ENCODE measurements at regions not wholly inside any gene's neighbourhood (a gene's known extent, or its start where the extent isn't known, plus 50 kb on each side); places are given as distances from the start of the nearest gene placed in this dataset.

- no peaks in the 10 kb centered on the region for H3K27me3 ChIP-seq (ENCODE audit: insufficient read depth, low read depth)
- H3K79me2 ChIP-seq (ENCODE audit: insufficient read depth, low read depth) = no peaks in the 10 kb centered on the region
- no peak overlapping the region for H3K9ac ChIP-seq
- H3K36me3 ChIP-seq (ENCODE audit: insufficient read depth) = no peaks in the 10 kb centered on the region
- no peak for TF ChIP-seq CTCF (conservative IDR thresholded peaks at IDR 0.05; ENCODE audit: low read depth, low read length)
- no peaks in the 10 kb centered on the region for H4K20me1 ChIP-seq (ENCODE audit: insufficient read depth)
- H3K4me1 ChIP-seq (ENCODE audit: low read depth, poor library complexity, severe bottlenecking) = no peaks in the 10 kb centered on the region
- no peak overlapping the region for H3K27ac ChIP-seq
- no peak overlapping the region for H3K4me2 ChIP-seq
- H3K4me3 ChIP-seq (IDR thresholded peaks at IDR 0.05; ENCODE audit: insufficient read depth, low read depth, low read length) = no peak overlapping the region
- H2AFZ ChIP-seq (ENCODE audit: low read depth) = no peak overlapping the region
These were observed 134.7 kb upstream of the CDYL start for GRCh38 chr6:4641461-4641860.

- Histone ChIP-seq H2AFZ (ENCODE audit: low read depth) (no peak overlapping the region), H3K27ac (no peak overlapping the region), H3K4me2 (no peak overlapping the region)
These were observed 136.1 kb upstream of the CDYL start for GRCh38 chr6:4640139-4640538.

GRCh38 chr6:4638641-4639040 is 137.6 kb upstream of the CDYL start:
- Histone ChIP-seq H3K4me2 (no peak overlapping the region), H3K27me3 (ENCODE audit: insufficient read depth, low read depth) (no peaks in the 10 kb centered on the region)

More at GRCh38 chr6:4640139-4640538, 136.1 kb upstream of the CDYL start:
- Histone ChIP-seq H3K4me3 (IDR thresholded peaks at IDR 0.05; ENCODE audit: insufficient read depth, low read depth, low read length) (no peak overlapping the region), H3K79me2 (ENCODE audit: insufficient read depth, low read depth) (no peaks in the 10 kb centered on the region), H3K27me3 (ENCODE audit: insufficient read depth, low read depth) (no peaks in the 10 kb centered on the region), H3K9ac (no peak overlapping the region), H3K4me1 (ENCODE audit: low read depth, poor library complexity, severe bottlenecking) (no peaks in the 10 kb centered on the region), H3K36me3 (ENCODE audit: insufficient read depth) (no peaks in the 10 kb centered on the region), H4K20me1 (ENCODE audit: insufficient read depth) (no peaks in the 10 kb centered on the region)
- TF ChIP-seq CTCF (conservative IDR thresholded peaks at IDR 0.05; ENCODE audit: low read depth, low read length) = no peak

GRCh38 chr6:4637691-4638433 is 138.3 kb upstream of the CDYL start:
- no peak overlapping the region for H3K27ac ChIP-seq
- TF ChIP-seq CTCF (conservative IDR thresholded peaks at IDR 0.05; ENCODE audit: low read depth, low read length) = no peak
- no peak overlapping the region for H2AFZ ChIP-seq (ENCODE audit: low read depth)
- H3K36me3 ChIP-seq (ENCODE audit: insufficient read depth) = no peaks in the 10 kb centered on the region
- no peak overlapping the region for H3K9ac ChIP-seq
- no peaks in the 10 kb centered on the region for H3K79me2 ChIP-seq (ENCODE audit: insufficient read depth, low read depth)
- no peak overlapping the region for H3K4me2 ChIP-seq
- H3K4me1 ChIP-seq (ENCODE audit: low read depth, poor library complexity, severe bottlenecking) = no peaks in the 10 kb centered on the region
- no peak overlapping the region for H3K4me3 ChIP-seq (IDR thresholded peaks at IDR 0.05; ENCODE audit: insufficient read depth, low read depth, low read length)
- H4K20me1 ChIP-seq (ENCODE audit: insufficient read depth) = no peaks in the 10 kb centered on the region
- H3K27me3 ChIP-seq (ENCODE audit: insufficient read depth, low read depth) = no peaks in the 10 kb centered on the region

More at GRCh38 chr6:4638641-4639040, 137.6 kb upstream of the CDYL start:
- no peak for TF ChIP-seq CTCF (conservative IDR thresholded peaks at IDR 0.05; ENCODE audit: low read depth, low read length)
- H3K27ac ChIP-seq = no peak overlapping the region
- no peak overlapping the region for H3K4me3 ChIP-seq (IDR thresholded peaks at IDR 0.05; ENCODE audit: insufficient read depth, low read depth, low read length)
- no peaks in the 10 kb centered on the region for H4K20me1 ChIP-seq (ENCODE audit: insufficient read depth)
- no peaks in the 10 kb centered on the region for H3K79me2 ChIP-seq (ENCODE audit: insufficient read depth, low read depth)
- no peaks in the 10 kb centered on the region for H3K4me1 ChIP-seq (ENCODE audit: low read depth, poor library complexity, severe bottlenecking)
- H3K9ac ChIP-seq = no peak overlapping the region
- H2AFZ ChIP-seq (ENCODE audit: low read depth) = no peak overlapping the region
- no peaks in the 10 kb centered on the region for H3K36me3 ChIP-seq (ENCODE audit: insufficient read depth)

All from KMS-11 (cell line).